OCI-M2 (cell line): ENCODE measurements at regions not wholly inside any gene's neighbourhood (a gene's known extent, or its start where the extent isn't known, plus 50 kb on each side); places are given as distances from the start of the nearest gene placed in this dataset.

Source experiments
- DNase-seq: peaks from one replicate; lab custom pipeline; 2025; ENCODE audit not compliant: unreplicated experiment; lab: John Stamatoyannopoulos, UW

DNA sequence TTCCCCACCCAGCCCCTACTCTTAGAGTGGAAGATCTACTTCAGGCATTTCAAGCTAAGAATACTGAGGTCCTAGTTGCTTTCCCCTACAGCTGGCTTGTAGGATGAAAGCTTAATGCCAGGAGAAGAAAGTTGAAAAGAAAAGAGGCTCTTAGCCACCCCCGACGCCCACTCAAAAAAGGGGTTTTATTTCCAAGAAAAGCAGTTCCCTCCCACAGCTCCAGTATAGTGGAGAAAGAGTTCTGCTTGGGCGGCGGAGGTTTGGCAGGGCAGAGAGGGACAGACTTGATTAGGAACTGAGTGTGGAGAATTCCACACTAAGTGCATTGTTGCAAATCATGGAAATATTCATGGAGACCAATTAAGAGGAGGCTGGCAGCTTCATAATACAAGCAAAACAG is 470.9 kb downstream of the ETS1 start:
- DNase-seq = no peak

DNA sequence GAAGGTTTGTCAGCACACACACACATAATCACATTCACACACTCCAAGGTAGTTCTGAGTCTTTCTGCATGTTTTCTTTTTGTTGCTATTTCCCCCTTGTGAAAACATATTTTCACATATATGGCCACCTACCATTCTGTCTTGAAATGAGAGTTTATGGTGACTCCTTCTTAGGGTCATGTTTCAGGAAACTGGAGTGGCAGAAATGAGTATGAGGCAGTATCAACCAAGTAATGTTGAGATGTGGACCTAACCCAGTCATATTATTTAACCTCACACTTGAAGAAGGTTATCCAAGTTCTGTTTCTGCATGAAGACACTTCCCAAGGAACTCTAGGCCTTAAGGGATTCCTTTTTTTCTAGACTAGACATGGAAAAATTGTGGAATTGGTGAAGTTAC is 481.4 kb downstream of the ETS1 start:
- DNase-seq = no peak

DNA sequence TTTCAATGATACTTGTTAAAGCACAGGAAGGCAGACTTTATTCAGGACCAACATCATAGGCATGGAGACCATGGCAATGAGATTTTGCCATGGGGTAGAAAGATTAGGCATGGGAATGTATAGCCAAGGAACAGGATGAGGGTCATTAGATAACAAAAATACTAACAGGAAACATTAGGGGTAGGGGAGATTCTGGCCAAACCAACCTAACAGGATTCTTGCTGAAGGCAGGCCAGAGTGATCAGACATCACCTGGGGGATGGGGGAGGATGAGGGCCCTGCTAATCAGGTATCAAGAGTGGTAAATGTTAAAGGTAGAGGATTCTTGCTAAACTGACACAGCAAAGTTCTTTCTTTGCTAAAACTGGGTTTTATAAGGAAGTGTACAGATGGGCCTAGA is 481.8 kb downstream of the ETS1 start:
- no peak for DNase-seq

DNA sequence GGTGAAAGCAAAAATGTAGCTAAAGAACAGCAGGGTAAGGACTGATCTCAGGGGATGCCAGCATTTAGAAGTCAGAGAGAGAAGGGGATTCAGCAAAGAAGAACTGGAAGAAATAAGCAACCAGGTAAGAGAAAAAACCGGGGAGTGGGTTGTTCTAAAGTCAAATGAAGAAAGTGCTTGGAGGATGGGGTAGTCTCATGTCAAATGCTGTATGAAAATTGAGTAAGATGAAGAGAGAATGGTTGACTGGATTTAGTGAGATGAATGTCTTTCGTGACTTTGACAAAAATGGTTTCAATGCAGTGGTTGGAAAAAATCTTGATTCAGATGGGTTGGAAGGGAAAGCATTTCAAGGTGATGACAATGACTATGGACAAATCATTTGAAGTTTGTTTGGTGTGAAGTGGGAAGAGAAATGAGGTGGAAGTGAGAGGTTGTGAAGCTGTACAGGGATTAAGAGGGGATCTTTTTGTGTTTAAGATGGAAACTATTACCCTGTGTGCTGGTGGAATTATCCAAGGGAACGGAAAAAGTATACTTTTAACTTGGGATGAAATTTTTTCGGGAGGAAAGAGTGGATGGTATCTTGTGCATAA is 484.0 kb downstream of the ETS1 start:
- DNase-seq = no peak

DNA sequence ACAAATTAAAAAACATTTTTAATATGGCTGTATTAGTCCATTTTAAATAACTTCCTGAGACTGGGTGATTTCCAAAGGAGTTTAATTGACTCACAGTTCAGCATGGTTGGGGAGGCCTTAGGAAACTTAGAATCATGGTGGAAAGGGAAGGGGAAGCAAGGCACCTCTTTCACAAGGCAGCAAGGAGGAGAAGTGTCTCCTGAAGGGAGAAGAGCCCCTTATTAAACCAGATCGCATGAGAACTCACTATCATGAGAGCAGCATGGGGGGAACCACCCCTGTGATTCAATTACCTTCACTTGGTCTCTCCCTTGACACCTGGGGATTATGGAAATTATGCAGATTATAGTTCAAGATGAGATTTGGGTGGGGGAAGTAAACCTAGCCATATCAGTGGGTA is 488.6 kb downstream of the ETS1 start:
- no peak for DNase-seq

DNA sequence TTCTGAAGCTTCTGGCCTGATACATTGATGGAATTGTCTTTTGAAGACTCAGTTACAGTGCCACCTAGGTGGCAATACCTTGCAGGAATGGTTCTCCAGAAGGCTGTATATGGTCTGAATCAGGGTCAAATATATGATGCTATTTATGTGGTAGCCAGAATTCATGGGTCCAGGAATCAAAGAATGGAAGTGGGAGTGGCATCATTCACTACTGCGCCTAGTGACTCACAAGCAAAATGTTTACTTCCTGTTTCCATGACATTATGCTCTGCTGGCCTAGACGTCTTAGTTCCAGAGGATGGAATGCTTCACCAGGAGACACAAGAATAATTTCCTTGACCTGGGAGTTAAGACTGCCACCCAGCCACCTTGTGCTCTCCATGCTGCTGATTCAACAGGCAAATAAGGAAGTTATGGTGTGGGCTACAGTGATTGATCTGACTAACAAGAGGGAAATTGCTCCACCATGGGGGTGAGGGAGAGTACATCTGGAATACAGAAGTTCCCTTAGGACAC is 491.8 kb downstream of the ETS1 start:
- DNase-seq = no peak

DNA sequence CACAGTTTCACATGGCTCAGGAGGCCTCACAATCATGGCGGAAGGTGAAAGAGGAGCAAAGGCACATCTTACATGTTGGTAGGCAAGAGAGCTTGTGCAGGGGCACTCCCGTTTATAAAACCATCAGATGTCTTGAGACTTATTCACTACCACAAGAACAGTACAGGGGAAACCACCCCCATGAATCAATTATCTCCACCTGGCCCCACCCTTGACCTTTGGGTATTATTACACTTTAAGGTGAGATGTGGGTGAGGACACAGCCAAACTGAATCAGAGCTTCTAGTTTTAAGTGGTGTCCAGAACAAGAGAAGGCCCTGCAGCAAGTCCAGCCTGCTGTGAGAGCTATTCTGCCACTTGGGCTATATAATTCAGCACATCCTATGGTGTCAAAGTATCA is 493.7 kb downstream of the ETS1 start:
- no peak for DNase-seq

DNA sequence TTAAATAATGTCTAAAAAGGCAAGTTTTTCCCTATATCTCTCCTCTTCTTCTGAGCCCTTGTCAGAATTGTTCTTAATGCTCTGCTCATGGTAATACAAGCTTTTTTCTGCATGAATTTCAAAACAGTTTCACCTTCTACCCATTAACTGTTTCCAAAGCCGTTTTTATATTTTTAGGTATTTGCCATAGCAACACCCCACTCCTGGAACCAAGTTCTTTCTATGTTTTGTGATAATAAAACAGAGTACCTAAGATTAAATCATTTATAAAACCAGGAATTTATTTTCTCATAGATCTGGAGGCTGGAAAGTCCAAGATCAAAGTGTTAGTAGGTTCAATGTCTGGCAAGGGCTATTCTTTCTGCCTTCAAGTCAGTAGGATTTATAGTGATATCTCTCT is 497.4 kb downstream of the ETS1 start:
- no peak for DNase-seq

DNA sequence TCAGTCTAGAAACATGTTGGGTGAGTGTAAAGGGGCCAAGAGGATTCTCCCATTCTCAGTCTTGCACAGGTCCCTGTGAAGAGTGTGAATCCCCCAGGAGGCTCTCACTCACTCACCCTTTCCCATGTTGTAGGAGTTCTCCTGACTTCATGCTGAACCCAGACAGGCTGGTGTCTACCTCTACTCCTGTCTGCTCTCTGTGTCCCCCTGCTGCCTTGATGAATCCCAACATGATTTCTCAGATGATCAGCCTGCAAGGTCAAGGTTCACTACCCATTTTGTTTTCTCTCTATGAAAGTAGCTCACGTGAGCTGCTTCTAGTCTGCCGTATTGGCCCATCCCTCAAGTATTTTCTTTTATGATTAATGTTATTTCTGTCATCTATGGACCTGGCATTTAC is 500.6 kb downstream of the ETS1 start:
- DNase-seq = no peak

DNA sequence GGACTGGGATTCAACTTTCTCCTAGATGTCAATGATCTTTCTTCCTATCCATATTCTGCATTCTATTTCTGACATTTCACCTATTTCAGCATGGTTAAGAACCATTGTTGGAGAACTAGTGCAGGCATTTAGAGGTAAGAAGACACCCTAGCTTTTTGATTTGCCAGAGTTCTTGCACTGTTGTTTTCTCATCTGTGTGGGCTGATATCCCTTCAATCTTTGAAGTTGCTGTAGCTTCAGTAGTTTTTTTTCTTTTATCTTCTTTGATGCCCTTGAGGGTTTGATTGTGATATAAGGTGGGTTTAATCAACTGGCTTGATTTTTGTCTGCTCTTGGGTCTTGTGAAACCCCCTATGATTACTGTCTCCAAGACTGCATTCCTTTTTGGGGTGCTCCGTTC is 502.1 kb downstream of the ETS1 start:
- no peak for DNase-seq

DNA sequence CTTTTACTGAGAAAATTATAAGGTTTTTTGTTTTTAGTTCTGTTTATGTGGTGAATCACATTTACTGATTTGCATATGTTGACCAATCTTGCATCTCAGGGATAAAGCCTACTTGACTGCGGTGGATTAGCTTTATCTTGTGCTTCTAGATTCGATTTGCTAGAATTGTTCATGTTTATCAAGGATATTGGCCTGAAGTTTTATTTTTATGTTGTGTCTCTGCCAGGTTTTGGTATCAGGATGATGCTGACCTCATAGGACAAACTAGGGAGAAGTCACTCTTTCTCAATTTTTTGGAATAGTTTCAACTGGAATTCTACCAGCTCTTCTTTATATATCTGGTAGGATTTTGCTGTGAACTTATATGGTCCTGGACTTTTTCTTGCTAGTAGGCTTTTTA is 504.8 kb downstream of the ETS1 start:
- DNase-seq = no peak

DNA sequence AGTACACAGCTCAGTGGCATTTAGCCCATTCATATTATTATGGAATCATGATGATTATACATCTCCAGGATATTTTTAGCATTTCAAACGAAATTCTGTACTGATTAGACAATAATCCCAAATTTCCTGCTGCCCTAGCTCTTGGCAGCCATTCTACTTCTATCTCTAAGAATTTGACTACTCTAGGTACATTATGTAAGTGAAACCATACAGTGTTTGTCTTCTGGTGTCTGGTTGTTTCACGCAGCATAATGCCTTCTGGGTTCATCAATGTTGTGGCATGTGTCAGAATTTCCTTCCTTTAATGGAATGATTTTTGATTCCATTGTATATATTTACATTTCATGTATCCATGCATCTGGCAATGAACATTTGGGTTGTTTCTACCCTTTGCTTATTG is 517.7 kb downstream of the ETS1 start:
- no peak for DNase-seq

DNA sequence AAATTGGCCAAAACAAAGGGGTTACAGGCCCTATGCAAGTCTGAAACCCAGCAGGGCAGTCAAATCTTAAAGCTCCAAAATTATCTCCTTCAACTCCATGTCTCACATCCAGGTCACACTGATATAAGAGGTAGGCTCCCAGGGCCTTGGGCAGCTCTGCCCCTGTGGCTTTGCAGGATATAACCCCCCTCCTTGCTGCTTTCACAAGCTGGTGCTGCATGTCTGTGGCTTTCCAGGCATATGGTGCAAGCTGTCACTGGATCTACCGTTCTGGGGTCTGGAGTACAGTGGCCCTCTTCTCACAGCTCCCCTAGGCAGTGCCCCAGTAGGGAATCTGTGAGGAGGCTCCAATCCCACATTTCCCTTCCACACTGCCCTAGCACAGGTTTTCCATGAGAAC is 519.6 kb downstream of the ETS1 start:
- DNase-seq = no peak

DNA sequence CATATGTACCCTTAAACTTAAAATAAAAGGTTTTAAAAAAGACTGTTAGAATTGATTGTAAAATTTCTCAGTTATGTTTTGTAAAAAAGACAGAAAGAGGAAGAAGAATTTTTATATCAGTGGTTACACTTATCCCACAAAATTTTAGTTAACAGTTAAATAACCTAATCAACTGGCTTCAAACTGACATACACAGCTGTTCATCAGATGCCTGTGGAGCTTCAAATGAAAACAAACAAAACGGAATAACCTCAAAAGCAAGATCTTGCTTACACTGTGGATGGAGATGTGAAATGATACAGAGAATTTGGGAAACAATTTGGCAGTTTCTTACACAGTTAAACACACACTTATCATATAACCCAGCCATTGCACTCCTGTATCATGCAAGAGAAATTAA is 521.0 kb downstream of the ETS1 start:
- no peak for DNase-seq

DNA sequence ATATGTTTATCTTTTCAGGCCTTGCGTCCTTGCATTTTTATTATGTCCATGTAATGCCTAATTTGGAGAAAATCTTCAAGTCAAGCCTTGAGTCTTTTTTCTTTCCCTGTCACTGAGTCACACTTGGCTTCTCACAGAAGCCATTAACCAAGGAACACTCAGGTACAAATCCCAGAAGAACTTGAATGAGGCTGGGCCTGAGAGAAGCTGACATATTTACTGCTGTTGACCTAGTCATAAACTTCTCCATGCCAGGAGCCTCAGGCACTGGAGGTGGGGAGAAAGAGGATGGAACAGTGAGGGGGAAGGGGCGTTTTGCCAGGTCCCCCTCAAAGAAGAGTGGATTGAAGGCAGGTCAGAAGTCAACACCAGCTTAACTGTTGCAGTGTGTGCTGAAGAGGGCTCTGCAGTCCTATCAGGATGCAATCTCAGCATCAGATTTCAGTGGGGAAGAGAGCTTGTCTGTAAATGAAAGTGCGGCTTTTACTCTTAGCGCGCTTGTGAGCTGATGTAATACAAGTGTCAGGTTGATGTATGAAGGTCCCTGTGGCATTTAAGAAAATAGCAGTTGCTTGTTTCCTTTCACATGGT is 526.0 kb downstream of the ETS1 start:
- no peak for DNase-seq

DNA sequence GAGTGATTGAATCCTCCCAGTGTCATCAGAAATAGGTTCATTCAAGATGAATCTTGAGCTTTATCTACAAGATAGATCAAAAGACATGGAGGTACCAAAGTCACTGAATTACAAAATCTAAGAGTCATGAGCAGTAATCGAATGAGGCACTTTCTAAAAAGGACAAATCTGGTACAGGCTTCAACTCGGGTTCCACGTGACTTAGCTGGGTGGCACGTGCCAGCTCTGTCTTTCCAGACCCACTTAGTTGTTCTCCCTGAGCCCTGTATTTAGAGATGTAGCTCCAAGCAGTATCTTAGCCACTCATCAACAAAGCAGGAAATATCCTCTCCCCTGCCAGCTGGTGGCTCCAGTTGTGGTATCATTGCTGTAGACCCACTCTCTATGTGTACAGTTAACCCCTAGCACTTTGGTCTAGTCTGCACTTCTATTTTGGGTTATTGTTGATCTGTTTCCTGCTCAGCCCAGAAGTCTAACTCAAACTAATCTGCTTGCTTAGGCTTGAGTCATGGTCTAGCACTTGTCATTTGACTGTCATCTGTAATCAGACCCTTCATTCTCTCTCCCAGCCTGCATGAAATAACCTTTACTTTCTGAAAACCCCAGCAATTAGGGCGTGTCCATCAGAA is 528.7 kb downstream of the ETS1 start:
- no peak for DNase-seq

DNA sequence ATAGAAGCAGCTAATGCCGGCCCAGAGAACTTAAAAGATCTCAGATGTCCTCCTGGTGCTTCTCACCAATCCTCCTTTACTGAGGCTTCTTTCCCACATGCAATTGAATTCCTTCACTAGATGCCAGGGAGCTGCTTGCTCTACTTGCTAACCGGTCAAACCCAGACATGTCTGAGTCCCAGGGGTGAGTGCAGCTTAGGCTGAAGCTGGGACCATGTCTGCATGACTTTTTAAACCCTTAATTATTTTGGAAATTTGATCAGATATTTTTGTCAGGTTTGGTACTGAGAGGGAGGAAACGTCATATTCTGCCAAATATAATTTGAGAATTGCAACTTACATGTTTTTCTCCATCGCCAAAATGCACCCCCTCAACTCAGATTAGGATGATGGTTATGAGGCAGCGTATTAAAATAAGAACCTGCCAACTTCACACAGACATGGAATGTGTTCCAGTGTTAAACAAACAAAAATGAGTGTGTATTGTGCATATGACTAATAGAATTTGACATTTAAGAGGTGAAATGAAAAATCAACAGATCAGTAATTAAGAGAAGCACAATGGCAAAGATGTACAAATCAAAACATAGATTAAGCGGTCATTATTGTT is 529.5 kb downstream of the ETS1 start:
- DNase-seq = no peak

DNA sequence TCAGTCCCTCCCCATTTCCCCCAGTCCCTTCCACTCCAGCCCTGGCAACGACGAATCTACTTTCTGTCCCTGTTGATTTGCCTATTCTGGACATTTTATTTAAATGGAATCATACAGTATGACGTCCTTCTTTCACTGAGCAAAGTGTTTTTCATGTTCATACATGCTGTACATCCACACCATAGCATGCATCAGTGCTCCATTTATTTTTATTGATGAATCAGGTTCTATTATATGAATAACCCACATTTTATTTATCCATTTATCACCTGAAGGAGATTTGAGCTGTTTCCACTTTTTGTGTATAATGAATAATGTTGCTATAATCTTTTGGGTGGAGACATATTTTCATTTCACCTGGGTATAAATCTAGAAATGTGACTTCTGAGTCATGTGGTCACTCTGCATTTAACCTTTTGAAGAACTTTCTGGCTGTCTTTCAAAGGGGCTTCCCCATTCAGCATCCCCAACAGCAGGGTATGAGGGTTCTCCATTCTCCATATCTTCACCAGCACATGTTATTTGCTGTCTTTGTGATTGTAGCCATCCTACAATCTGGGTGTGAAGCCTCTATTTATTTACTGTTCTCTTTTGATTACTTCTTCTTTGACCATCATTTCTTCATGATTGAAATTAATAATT is 531.7 kb downstream of the ETS1 start:
- no peak for DNase-seq

DNA sequence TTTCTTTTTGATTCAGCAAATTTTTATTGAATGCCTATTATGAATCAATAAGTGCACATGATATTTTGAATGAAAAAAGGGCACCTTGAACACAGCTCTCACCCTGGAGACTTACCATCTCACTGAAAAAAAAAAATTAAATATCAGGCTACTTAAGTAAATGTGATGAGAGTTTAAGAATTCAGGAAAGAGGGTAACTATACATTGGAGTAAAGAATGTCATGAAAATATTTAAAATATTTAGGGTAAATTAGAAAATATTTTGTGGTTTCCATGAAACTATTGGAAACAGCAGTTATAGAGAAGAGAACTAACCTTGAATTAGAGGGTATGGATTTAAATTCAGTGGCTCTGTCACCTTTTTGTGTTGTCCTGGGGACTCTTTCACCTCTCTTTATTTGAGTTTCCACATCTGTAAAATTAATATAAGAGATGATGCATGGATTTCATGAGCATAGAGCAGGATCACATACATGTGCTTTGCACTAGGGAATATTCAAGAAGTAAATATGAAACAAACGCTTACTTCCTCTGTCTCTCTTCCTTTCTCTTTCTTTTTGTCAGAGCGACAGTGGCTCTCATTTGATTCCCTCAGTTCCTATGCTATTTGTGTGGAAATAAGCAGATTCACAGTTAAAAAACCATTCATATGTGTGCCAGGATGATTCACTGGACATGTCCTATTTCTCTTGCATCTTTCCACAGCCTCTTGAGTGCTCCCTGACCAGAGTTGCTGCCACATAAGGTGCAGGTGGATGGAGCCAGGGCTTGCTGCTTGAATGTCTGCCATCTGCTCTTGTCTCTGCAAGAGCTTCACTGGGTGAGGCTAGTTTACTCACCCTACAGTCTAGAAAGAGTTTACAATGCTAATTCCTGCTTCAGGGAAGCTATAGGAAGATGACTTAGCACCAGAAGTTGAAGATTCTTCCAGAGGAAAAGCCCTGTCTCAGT is 533.1 kb downstream of the ETS1 start:
- DNase-seq = no peak

DNA sequence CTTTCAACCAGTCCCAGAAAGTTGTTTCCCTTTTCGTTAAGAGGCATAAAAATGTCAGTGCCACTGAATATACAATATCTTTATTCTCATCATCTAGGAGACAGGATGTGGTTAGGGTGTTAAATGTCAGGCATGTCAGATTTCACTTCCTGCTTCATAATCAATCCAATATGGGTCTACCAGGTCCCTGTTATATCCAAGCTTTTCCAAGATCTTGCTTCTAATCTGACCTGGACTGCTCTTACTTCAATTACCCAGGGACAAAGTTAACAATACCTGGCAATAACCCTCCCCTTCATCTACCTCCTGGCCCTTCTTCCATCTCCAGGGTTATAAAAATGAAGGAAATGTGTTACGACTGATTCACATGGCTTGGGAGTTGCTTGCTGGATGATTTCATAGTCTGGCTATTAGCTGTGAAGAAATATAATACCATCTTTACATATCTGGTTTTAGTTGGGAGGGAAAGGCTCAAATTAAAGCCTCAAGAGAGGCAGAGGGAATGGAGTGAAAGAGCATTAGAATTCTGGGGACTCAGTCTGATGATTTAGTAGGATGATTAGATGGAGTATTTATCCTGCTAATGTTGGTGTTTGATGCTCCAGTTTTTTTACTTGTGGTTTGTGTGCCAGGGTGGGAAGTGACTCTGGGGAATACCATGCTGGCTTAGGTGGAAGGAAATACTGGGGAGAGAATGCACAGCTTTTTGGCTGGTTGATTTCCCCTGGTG is 534.3 kb downstream of the ETS1 start:
- DNase-seq = no peak
